Left ventricle myocardium inferior (tissue), 1 donor: ENCODE measurements at regions not wholly inside any gene's neighbourhood (a gene's known extent, or its start where the extent isn't known, plus 50 kb on each side); places are given as distances from the start of the nearest gene placed in this dataset.
"Not testable (repeated sequence)": the region's sequence is repeated elsewhere in the genome, so short reads cannot be mapped to it uniquely, and the experiment has no call there.

Experiments
- DNase-seq: peaks from one replicate; pipeline ENCODE4 v3.0.0-alpha.2; 2020
- H3K27ac ChIP-seq: fragments of 200-600 bp; replicated peaks from 2 replicates; pipeline ENCODE4 v1.8.0; 2021
- H3K27me3 ChIP-seq: fragments of 200-600 bp; 2 replicates; pipeline ENCODE4 v1.8.0; 2021; ENCODE audit warnings: low read depth
- H3K36me3 ChIP-seq: fragments of 200-600 bp; 2 replicates; pipeline ENCODE4 v1.8.0; 2021
- H3K4me1 ChIP-seq: fragments of 200-600 bp; 2 replicates; pipeline ENCODE4 v1.8.0; 2021
- H3K4me3 ChIP-seq: fragments of 200-600 bp; 2 replicates; pipeline ENCODE4 v1.8.0; 2021; ENCODE audit warnings: mild to moderate bottlenecking, moderate library complexity
- H3K9me3 ChIP-seq: fragments of 200-600 bp; replicated peaks from 2 replicates; pipeline ENCODE4 v1.8.0; 2021
- CTCF ChIP-seq: fragments of 200-600 bp; IDR thresholded peaks from 2 replicates; pipeline ENCODE4 v1.8.0; 2021; ENCODE audit warnings: antibody characterized with exemption, mild to moderate bottlenecking, borderline replicate concordance
- intact Hi-C: fragments of 100-400 bp; cut with micrococcal nuclease; formaldehyde crosslinking; loops from one replicate; pipeline ENCODE4 v1.11.0; 2022
- donor health status: DM: no; HTN: yes; CAD: no; lungs with severe emphysema.

GRCh38 chr7:56222866-56223265, 106.6 kb upstream of the NUPR2 start:
- Histone ChIP-seq H3K4me1 (no peaks in the 10 kb centered on the region), H3K4me3 (no peak overlapping the region), H3K27ac (no peak overlapping the region), H3K9me3 (no peaks in the 10 kb centered on the region), H3K27me3 (peaks cover 52% of the 10 kb centered on the region), H3K36me3 (no peaks in the 10 kb centered on the region)
- no peak for TF ChIP-seq CTCF
- intact Hi-C loops, result no loop called here
- no peak for DNase-seq

DNA sequence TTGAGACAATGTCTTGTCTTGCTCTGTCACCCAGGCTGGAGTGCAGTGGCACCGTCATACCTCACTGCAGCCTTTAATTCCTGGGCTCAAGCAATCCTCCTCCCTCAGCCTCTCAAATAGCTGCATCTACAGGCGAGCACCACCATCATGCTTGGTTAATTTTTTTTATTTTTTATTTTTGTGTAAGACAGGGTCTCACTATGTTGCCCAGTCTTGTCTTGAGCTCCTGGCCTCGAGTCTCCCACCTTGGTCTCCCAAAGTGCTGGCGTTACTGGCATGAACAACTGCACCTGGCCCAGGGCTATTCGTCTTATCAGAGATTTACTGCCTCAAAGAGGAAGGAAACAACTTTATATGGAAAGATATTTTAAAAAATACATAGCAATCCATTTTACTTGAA, 102.8 kb upstream of the NUPR2 start:
- no peak for DNase-seq
- Histone ChIP-seq H3K4me1 (no peaks in the 10 kb centered on the region), H3K4me3 (no peak overlapping the region), H3K27ac (no peak overlapping the region), H3K36me3 (no peaks in the 10 kb centered on the region), H3K27me3 (peaks cover 22% of the 10 kb centered on the region), H3K9me3 (peaks cover 32% of the 10 kb centered on the region)
- TF ChIP-seq CTCF, result no peak
- intact Hi-C loops, result no loop called here

- intact Hi-C loops, result no loop called here
- H3K36me3 ChIP-seq, result no peaks in the 10 kb centered on the region
- H3K27ac ChIP-seq, result no peak overlapping the region
- H3K9me3 ChIP-seq, result peaks cover 33% of the 10 kb centered on the region
- no peaks in the 10 kb centered on the region for H3K4me1 ChIP-seq
- no peak for TF ChIP-seq CTCF
- DNase-seq, result no peak
- H3K4me3 ChIP-seq, result no peak overlapping the region
- H3K27me3 ChIP-seq, result peaks cover 17% of the 10 kb centered on the region
Measured at GRCh38 chr7:56218510-56218909, 102.3 kb upstream of the NUPR2 start.

DNA sequence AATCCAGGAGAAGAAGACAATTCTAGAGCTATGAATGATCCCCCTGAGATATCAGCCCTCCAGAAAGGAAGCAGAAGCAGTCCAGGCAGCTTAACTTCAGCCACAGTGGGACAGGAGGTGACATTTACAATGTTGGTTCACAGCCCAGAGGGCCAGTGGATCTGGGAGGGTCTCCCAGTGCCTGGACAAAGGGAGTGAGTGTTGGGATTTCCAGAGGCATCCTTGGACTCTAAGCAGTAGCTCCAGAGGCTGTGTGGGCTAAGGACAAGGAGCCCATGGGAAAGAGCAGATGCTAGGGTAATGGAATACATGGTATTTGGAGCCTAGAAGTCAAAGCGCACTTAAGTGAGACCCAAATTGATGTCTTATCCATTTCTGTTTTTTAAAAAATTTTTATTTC, 97.4 kb upstream of the NUPR2 start:
- Histone ChIP-seq H3K27me3 (no peaks in the 10 kb centered on the region), H3K4me3 (no peak overlapping the region), H3K9me3 (peaks cover 33% of the 10 kb centered on the region), H3K27ac (no peak overlapping the region), H3K4me1 (no peaks in the 10 kb centered on the region), H3K36me3 (no peaks in the 10 kb centered on the region)
- TF ChIP-seq CTCF, result no peak
- DNase-seq, result no peak
- intact Hi-C loops, result no loop called here

DNA sequence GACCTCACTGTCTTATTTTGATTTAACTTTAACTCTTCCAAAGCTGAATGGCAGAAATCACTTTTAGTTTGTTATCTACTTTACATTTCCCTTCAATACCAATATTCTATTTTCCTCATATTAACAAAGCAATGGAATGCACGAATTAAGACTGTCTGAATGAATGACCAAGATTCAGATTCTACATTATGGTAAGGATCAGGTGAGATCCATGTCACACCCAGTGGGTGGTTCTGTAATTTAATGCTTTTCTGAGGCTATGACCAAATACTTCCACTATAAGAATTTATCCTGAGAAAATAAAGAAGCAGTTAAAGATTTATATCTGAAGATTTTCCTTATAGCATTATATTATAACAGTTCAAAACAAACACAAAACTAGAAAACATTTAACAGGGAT, 90.2 kb upstream of the NUPR2 start:
- DNase-seq, result no peak
- intact Hi-C loops, result no loop called here
- Histone ChIP-seq H3K27me3 (no peaks in the 10 kb centered on the region), H3K9me3 (peaks cover under 1% of the 10 kb centered on the region), H3K4me1 (no peaks in the 10 kb centered on the region), H3K36me3 (no peaks in the 10 kb centered on the region), H3K4me3 (no peak overlapping the region), H3K27ac (no peak overlapping the region)
- TF ChIP-seq CTCF, result no peak

DNA sequence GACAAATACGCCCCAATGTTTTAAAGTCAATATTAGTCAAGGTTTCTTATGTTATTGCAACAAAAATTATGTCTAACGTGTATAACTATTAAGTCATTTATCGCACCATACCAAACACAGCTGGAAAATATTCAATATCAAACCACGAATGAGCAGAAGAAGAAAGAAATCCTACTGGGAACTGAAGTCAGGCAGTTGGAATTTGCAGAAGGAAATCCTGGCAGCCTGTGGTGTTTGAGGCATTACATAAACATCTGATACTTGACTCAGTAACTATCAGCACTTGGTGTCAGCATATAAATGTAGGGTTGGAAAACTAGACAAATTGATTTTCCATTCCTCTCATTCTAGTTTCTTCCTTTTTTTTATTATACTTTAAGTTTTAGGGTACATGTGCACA, 83.4 kb upstream of the NUPR2 start:
- peaks cover 18% of the 10 kb centered on the region for H3K9me3 ChIP-seq
- DNase-seq, result no peak
- no peak overlapping the region for H3K27ac ChIP-seq
- no peak overlapping the region for H3K4me3 ChIP-seq
- intact Hi-C loops, result no loop called here
- H3K36me3 ChIP-seq, result no peaks in the 10 kb centered on the region
- no peaks in the 10 kb centered on the region for H3K27me3 ChIP-seq
- no peaks in the 10 kb centered on the region for H3K4me1 ChIP-seq
- no peak for TF ChIP-seq CTCF

DNA sequence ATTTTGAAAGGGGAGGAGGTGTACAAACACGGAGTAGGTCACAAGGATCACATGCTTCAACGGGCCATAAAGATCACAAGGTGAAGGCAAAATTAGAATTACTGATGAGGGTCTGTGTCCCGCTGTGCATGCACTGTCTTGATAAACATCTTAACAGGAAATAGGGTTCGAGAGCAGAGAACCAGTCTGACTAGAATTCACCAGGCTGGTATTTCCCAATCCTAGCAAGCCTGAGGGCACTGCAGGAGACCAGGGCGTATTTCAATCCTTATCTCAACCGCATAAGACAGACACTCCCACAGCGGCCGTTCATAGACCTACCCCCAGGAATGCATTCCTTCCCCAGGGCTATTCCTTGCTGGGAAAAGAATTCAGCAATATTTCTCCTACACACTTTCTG, 80.0 kb upstream of the NUPR2 start:
- H3K27ac ChIP-seq, H3K4me1 ChIP-seq, DNase-seq, H3K36me3 ChIP-seq, H3K4me3 ChIP-seq, intact Hi-C loops: not testable (repeated sequence)
- H3K27me3 ChIP-seq, result peaks cover 30% of the 10 kb centered on the region
- H3K9me3 ChIP-seq, result peaks cover 15% of the 10 kb centered on the region
